Activated naive CD8-positive, alpha-beta T cell treated with anti-CD3 and anti-CD28 coated beads, Interleukin-2, amount 50 U/mL, for 24 hours (primary cell): ENCODE measurements at regions not wholly inside any gene's neighbourhood (a gene's known extent, or its start where the extent isn't known, plus 50 kb on each side); places are given as distances from the start of the nearest gene placed in this dataset.
"Not testable (repeated sequence)": the region's sequence is repeated elsewhere in the genome, so short reads cannot be mapped to it uniquely, and the experiment has no call there.

Source experiments
- ATAC-seq: fragments of 150-1000 bp; cut with Tn5 transposase; one replicate; pipeline ENCODE4 v1.10.0; 2021
- DNase-seq: peaks from one replicate; pipeline ENCODE4 v3.0.0; 2021
- H3K27ac Mint-ChIP-seq: one replicate; pipeline ENCODE4 v1.8.0; 2021; ENCODE audit warnings: mild to moderate bottlenecking, mixed read lengths
- H3K27me3 Mint-ChIP-seq: one replicate; pipeline ENCODE4 v1.8.0; 2021; ENCODE audit warnings: mixed read lengths
- H3K36me3 Mint-ChIP-seq: one replicate; pipeline ENCODE4 v1.8.0; 2021; ENCODE audit warnings: low read depth, mixed read lengths
- H3K4me1 Mint-ChIP-seq: one replicate; pipeline ENCODE4 v1.8.0; 2021; ENCODE audit warnings: mixed read lengths
- H3K4me3 Mint-ChIP-seq: one replicate; pipeline ENCODE4 v1.8.0; 2021; ENCODE audit warnings: mild to moderate bottlenecking, moderate library complexity, mixed read lengths
- H3K9me3 Mint-ChIP-seq: one replicate; pipeline ENCODE4 v1.8.0; 2021; ENCODE audit warnings: mixed read lengths

DNA sequence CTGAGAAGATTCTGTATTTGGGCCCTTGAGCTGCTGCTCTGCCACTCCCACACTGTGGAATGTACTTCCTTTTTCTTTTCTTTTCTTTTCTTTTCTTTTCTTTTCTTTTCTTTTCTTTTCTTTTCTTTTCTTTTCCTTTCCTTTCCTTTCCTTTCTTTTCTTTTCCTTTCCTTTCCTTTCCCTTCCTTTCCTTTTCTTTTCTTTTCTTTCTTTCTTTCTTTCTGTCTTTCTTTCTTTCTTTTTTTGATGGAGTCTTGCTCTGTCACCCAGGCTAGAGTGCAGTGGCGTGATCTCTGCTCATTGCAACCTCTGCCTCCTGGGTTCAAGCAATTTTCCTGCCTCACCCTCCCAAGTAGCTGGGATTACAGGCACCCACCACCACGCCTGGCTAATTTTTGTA, 89.8 kb downstream of the DNAAF6 start:
- not testable (repeated sequence) for H3K4me3 Mint-ChIP-seq, DNase-seq, ATAC-seq, H3K27me3 Mint-ChIP-seq, H3K27ac Mint-ChIP-seq, H3K36me3 Mint-ChIP-seq, H3K4me1 Mint-ChIP-seq, H3K9me3 Mint-ChIP-seq

DNA sequence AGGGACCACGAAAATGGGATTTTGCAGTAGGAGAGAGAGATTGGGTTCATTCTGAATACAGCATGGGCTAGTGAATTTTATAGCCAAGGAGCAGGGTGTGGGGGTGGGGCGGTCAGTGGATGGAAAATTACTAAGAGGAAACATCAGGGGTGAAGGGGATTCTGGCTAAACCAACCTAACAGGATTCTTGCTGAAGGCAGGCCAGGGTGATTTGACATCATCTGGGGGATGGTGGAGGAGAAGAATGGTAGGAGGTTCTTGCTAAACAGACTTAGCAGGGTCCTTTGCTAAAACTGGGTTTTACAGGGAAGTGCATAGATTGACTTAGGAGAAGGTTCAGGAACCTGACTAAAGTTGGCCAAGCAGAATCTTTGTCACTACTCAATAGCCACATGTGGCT, 91.9 kb downstream of the DNAAF6 start:
- ATAC-seq (no peak), DNase-seq (no peak)
- Mint-ChIP-seq H3K27me3 (peaks cover 5% of the 10 kb centered on the region), H3K36me3 (no peaks in the 10 kb centered on the region), H3K4me1 (no peaks in the 10 kb centered on the region), H3K9me3 (no peaks in the 10 kb centered on the region), H3K4me3 (no peak overlapping the region), H3K27ac (no peak overlapping the region)

DNA sequence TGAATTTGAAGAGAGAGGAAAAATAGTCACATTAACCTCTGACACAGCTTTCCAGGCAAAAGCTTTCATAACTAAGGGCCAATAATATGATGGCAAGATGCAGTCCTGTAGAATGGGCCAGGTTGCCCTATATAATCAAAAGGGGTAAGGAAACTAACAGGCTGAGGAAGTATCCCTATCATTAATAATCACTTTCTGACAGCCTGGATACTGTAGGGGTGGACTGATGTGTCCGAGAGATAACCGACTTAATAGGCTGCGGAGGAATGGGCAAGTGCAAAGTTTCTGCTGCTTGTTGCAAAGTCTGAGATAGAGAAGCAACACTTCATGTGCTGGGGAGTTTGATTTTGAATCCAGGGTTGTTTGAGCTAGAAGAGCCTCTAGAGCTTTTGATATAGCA, 94.8 kb downstream of the DNAAF6 start:
- DNase-seq (no peak), ATAC-seq (no peak)
- Mint-ChIP-seq H3K9me3 (no peaks in the 10 kb centered on the region), H3K4me1 (no peaks in the 10 kb centered on the region), H3K4me3 (no peak overlapping the region), H3K27me3 (peaks cover 7% of the 10 kb centered on the region), H3K36me3 (no peaks in the 10 kb centered on the region), H3K27ac (no peak overlapping the region)

DNA sequence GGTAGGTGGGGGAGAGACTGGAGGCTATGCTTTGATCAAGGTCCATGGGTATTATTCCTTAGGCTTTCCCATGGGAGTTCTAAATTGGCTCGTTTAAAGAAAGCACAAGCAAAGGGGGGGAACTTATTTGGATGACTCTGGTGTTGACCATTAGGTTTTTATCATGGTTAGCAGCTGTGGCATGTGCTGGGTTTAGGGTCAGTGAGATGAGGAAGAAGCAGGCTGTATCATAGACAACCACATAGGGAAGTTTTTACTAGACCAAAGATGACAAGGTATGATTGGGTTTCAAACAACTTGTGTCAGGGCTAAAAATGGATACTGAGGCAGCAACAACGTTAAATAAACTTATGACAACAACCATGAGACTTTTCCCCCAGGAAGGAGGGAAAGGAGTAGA, 97.7 kb downstream of the DNAAF6 start:
- H3K36me3 Mint-ChIP-seq = no peaks in the 10 kb centered on the region
- no peak overlapping the region for H3K27ac Mint-ChIP-seq

DNA sequence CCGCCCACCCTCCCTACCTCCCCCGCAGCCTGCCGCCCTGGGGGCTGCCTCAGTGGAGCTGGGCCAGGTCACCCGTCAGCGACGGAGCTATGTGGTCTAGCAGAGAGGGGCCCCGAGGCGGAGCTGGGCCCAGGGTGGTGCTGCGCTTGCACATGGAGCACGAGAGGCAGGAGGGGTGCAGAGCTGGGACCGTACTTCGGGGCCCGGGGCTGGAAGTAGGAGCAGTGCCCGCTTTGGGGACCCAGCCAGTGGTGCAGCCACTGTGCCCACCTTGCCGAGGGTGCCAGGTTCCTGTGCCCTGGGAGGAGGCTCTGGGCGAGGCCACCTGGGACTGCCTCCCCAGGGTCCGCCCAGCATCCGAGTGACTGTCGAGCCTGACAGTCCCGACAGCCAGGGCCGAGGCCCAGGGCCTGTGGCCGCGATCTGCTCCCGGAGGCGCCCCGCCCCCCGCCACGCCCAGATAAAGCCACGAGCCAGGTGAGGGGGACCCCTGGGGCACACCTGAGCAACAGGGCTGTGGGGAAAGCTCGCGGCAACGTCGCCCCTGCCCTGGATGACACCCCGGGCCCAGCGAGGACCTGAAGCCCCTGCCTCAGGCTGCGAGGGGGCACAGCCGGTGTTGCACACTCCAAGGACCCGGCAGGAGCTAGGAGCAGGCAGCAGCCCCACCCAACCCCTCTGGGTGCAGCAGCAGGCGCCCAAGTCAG, 117.5 kb downstream of the DNAAF6 start:
- peaks cover 4% of the 10 kb centered on the region for H3K27me3 Mint-ChIP-seq
- no peak for ATAC-seq
- no peaks in the 10 kb centered on the region for H3K9me3 Mint-ChIP-seq
- DNase-seq = no peak
- H3K4me3 Mint-ChIP-seq = no peak overlapping the region
- H3K4me1 Mint-ChIP-seq = no peaks in the 10 kb centered on the region
- H3K27ac Mint-ChIP-seq = no peak overlapping the region
- H3K36me3 Mint-ChIP-seq = no peaks in the 10 kb centered on the region

More for the DNA sequence above, 97.7 kb downstream of the DNAAF6 start:
- ATAC-seq (no peak), DNase-seq (no peak)
- Mint-ChIP-seq H3K27me3 (peaks cover 5% of the 10 kb centered on the region), H3K9me3 (no peaks in the 10 kb centered on the region), H3K4me3 (no peak overlapping the region), H3K4me1 (no peaks in the 10 kb centered on the region)

DNA sequence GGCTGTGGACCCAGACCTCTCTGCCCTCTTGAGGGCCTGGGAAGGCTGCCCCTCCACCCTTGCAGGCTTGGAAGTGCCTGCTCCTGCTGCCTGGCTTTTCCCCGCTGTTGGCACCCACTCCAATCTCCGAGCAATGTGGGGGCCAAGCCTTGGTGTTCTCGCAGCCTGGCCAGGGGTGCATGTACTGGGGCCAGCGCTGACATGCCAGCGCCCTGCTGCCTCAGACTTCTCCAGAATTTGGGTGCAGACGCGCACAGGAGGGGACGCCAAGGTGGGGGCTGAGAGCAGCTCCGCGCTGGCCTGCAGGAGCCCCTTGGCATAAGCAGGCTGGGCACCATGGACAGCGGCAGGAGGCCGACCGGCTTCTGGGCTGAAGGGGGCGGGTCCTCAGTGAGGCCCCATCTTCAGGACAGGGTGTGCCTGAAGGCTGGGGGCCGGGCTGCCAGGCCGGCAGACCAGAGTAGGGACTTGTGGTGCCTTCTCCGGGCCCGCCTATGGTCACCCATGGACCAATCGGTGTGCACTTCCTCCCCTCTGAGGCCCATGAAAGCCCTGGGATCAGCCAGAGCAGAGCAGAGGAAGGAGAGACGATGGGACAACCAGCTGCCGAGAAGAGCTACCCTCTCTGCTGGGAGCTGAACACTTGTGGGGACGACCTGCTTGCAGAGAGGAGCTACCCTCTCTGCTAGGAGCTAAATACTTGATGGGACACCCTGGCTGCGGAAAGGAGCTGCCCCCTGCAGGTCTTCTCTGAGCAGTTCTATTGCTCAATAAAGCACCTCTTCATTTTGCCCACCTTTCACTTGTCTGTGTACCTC, 118.3 kb downstream of the DNAAF6 start:
- no peak overlapping the region for H3K4me3 Mint-ChIP-seq
- H3K9me3 Mint-ChIP-seq = no peaks in the 10 kb centered on the region
- no peaks in the 10 kb centered on the region for H3K4me1 Mint-ChIP-seq
- ATAC-seq (peak; percentile 20), DNase-seq (peak; percentile 10)
- H3K27me3 Mint-ChIP-seq = peaks cover 4% of the 10 kb centered on the region
- H3K27ac Mint-ChIP-seq = no peak overlapping the region
- H3K36me3 Mint-ChIP-seq = no peaks in the 10 kb centered on the region

DNA sequence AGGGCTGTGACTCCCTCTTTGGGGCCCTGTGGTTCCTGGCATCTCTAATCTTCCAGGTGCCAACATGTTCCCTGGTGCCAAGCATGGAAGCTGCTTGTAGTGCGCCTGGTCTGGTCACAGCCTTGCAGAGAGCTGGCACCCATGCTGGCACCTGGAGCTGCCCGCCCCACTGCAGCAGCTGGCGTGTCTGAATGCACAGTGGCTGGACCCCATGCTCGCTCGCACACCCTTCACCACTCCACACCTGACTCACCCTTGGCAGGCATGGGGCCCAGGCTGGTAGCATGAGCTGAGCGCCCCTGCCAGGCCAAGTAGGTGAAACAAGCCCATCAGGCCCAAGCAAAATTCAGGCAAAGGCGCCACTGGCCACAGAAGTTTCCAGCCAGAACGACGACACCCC, 119.1 kb downstream of the DNAAF6 start:
- peaks cover 4% of the 10 kb centered on the region for H3K27me3 Mint-ChIP-seq
- H3K27ac Mint-ChIP-seq = no peak overlapping the region
- H3K4me3 Mint-ChIP-seq = no peak overlapping the region
- ATAC-seq = no peak
- DNase-seq = no peak
- no peaks in the 10 kb centered on the region for H3K4me1 Mint-ChIP-seq
- no peaks in the 10 kb centered on the region for H3K9me3 Mint-ChIP-seq
- H3K36me3 Mint-ChIP-seq = no peaks in the 10 kb centered on the region

DNA sequence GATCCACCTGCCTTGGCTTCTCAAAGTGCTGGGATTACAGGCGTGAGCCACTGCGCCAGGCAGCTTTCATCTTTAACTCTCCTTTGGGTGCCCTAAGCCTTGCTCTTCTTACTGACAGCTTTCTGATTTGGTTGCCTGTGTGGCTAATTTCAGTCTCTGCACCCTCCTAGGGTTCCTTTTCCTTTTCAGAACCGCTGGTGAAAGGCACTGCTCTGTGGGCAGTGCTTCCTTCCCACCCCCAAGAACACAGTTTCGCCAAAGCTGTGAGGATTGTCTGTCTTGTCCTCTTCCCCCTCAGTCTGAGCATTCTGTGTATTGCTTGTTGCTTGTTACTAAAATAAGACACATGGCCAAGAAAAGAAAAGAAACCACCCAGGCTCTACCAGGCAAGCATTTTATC, 101.4 kb upstream of the FRMPD3 start:
- H3K36me3 Mint-ChIP-seq = no peaks in the 10 kb centered on the region
- H3K9me3 Mint-ChIP-seq = no peaks in the 10 kb centered on the region
- H3K4me3 Mint-ChIP-seq = no peak overlapping the region
- no peak for ATAC-seq
- no peaks in the 10 kb centered on the region for H3K4me1 Mint-ChIP-seq
- no peak for DNase-seq
- H3K27ac Mint-ChIP-seq = no peak overlapping the region
- H3K27me3 Mint-ChIP-seq = peaks cover 4% of the 10 kb centered on the region

DNA sequence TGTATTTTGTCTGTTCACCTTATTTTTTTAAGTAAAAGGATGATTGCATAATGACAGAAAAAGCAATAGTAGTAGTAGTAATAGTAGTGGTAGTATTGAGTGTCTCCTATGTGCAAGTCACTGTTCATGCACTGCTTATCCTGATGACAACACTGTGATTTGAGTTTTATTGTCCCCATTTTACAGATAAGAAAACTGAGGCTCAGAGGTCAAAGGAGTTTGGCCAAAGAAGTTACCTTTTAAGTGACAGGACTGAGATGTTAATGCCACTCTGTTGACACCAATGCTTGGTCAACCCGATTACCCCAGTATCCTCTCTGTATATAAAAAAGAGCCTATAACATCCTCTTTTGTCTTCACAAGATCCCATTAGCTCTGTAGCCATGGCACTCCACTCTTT, 100.5 kb upstream of the FRMPD3 start:
- Mint-ChIP-seq H3K4me3 (no peak overlapping the region), H3K27ac (no peak overlapping the region), H3K27me3 (peaks cover 7% of the 10 kb centered on the region), H3K4me1 (no peaks in the 10 kb centered on the region), H3K9me3 (no peaks in the 10 kb centered on the region), H3K36me3 (no peaks in the 10 kb centered on the region)
- DNase-seq (no peak), ATAC-seq (no peak)

DNA sequence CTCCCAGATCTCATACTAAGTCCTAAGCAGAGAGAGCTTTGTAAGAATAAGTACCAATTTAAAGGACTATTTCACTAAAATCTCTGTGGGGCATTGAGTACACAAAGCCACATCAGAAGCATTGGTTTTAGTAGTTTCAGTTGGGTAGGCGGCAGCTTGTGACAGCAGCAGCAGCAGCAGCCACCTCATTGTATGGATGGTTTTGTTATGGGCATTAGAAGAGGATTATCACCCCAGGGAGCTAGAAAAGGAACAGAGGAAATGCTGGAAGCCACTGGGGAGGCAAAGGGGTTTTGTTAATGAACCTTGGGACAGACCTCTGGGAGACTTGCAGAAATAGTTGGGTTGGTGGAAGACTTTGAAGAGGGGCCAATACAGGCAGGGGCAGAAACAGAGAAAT, 93.9 kb upstream of the FRMPD3 start:
- no peak for DNase-seq

DNA sequence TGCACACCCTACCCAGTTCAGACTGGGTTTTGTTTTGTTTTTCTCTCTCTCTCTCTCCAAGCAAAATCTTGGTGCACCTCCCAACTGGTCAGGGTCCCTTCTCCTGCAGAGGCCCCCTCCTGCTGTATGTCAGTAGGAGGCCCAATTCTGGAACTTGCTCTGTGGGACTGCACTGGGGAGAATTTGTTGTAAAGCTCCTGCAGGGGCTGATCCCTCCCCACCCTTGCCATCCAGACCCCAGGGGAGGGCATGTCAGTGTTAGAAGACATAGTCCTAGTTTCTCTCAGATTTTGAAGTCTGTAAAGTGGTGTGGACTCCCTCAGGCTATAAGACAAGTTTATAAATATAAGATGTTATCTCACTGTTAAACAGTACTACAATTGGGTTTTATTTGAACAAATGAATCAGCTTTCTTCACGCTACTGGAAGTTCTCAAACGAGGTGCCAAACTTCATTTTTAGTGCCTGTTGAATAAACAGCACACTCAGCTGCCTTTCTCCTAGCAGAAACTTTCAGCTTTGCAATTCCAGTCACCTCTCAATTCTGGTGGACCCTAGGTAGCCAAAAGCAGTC, 88.6 kb upstream of the FRMPD3 start:
- Mint-ChIP-seq H3K27ac (no peak overlapping the region), H3K4me3 (no peak overlapping the region), H3K4me1 (no peaks in the 10 kb centered on the region), H3K9me3 (no peaks in the 10 kb centered on the region), H3K27me3 (peaks cover 8% of the 10 kb centered on the region), H3K36me3 (no peaks in the 10 kb centered on the region)
- DNase-seq = no peak
- no peak for ATAC-seq

More for the DNA sequence above, 93.9 kb upstream of the FRMPD3 start:
- Mint-ChIP-seq H3K27me3 (peaks cover 13% of the 10 kb centered on the region), H3K27ac (no peak overlapping the region), H3K36me3 (no peaks in the 10 kb centered on the region), H3K9me3 (no peaks in the 10 kb centered on the region), H3K4me1 (no peaks in the 10 kb centered on the region), H3K4me3 (no peak overlapping the region)
- ATAC-seq = no peak

DNA sequence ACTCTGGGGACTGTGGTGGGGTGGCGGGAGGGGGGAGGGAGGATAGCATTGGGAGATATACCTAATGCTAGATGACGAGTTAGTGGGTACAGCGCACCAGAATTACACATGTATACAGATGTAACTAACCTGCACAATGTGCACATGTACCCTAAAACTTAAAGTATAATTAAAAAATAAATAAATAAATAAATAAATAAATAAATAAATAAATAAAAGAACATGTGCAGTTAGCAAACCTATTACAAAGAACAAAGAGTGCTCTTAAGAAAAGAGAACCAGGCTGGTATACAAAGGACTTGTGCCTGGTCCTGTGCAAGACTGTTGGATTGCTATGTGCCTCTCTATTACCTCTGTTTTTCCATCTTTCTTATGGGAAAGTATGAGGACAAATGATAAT, 79.3 kb upstream of the FRMPD3 start:
- H3K4me3 Mint-ChIP-seq, H3K9me3 Mint-ChIP-seq, H3K27me3 Mint-ChIP-seq, H3K27ac Mint-ChIP-seq, H3K4me1 Mint-ChIP-seq, ATAC-seq, DNase-seq, H3K36me3 Mint-ChIP-seq: not testable (repeated sequence)

DNA sequence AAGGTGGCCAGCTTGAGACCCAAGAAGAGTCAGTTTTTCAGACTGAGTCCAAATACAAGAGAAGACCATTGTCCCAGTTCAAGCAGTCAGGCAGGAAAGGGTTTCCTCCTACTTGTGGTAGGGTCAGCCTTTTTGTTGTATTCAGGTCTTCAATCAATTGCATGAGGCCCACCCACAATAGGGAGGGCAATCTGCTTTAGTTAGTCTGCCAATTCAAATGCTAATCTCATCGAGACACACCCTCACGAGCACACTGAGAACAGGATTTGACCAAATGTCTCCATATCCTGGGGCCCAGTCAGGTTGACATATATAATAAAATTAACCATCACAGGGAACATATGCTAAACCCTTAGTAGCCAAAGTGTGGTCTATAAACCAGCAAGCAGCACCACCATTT, 75.3 kb upstream of the FRMPD3 start:
- Mint-ChIP-seq H3K4me3 (no peak overlapping the region), H3K9me3 (no peaks in the 10 kb centered on the region), H3K27ac (no peak overlapping the region), H3K27me3 (peaks cover 2% of the 10 kb centered on the region), H3K4me1 (no peaks in the 10 kb centered on the region), H3K36me3 (no peaks in the 10 kb centered on the region)
- DNase-seq = no peak
- ATAC-seq = no peak

DNA sequence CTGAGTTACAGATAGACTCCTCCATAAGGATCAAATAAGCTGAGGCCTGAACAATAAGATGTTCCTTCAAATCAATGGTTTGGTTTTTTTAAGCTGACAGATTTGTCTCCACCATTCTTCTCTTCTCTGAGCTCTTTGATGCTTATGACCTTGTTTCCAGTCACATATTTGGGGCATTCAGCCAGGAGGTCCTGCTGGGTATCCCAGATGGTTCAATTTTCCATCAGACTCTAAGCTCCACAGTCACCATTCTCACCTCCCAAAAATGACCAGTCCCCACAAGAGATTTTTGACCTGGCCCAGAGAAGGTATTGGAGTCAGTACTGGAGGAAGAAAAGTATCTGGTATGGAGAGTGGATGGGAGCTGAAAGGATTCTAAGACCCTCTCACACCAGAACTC, 74.6 kb upstream of the FRMPD3 start:
- no peaks in the 10 kb centered on the region for H3K4me1 Mint-ChIP-seq
- no peak overlapping the region for H3K27ac Mint-ChIP-seq
- ATAC-seq (no peak), DNase-seq (no peak)
- no peak overlapping the region for H3K4me3 Mint-ChIP-seq
- no peaks in the 10 kb centered on the region for H3K9me3 Mint-ChIP-seq
- H3K36me3 Mint-ChIP-seq = no peaks in the 10 kb centered on the region
- H3K27me3 Mint-ChIP-seq = peaks cover 5% of the 10 kb centered on the region

DNA sequence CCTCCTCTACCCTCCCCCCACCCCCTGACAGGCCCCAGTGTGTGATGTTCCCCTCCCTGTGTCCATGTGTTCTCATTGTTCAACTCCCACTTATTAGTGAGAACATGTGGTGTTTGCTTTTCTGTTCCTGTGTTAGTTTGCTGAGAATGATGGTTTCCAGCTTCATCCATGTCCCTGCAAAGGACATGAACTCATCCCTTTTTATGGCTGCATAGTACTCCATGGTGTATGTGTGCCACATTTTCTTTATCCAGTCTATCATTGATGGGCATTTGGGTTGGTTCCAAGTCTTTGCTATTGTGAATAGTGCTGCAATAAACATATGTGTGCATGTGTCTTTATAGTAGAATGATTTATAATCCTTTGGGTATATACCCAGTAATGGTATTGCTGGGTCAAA, 73.3 kb upstream of the FRMPD3 start:
- not testable (repeated sequence) for ATAC-seq, H3K27me3 Mint-ChIP-seq, H3K36me3 Mint-ChIP-seq, H3K27ac Mint-ChIP-seq, H3K4me3 Mint-ChIP-seq, H3K4me1 Mint-ChIP-seq, H3K9me3 Mint-ChIP-seq, DNase-seq
